ENCODE measurements at regions not wholly inside any gene's neighbourhood (a gene's known extent, or its start where the extent isn't known, plus 50 kb on each side); places are given as distances from the start of the nearest gene placed in this dataset.

- TF ChIP-seq CTCF (conservative IDR thresholded peaks at IDR 0.05; ENCODE audit: low read depth, low read length), result no peak
- no peak for TF ChIP-seq EZH2 (IDR thresholded peaks at IDR 0.05; ENCODE audit: borderline replicate concordance, low read depth, low read length, poor library complexity, severe bottlenecking)
Measured at GRCh38 chr5:97842687-97843086, 659.6 kb upstream of the RIOK2 start.
